SK-N-SH (cell line): ENCODE measurements at regions not wholly inside any gene's neighbourhood (a gene's known extent, or its start where the extent isn't known, plus 50 kb on each side); places are given as distances from the start of the nearest gene placed in this dataset.

Experiments
- EP300 ChIP-seq, 2 experiments: IDR thresholded peaks; 2 replicates each; pipeline versions ENCODE4 v1.4.0 to v1.6.1; 2012; ENCODE audit warnings: borderline replicate concordance in 1 of 2, low read depth in 1 of 2, low read length in 1 of 2
- GABPA ChIP-seq: IDR thresholded peaks from 2 replicates; pipeline ENCODE4 v1.4.0; 2012; ENCODE audit warnings: low read depth, mild to moderate bottlenecking
- RAD21 ChIP-seq: IDR thresholded peaks from 2 replicates; pipeline ENCODE4 v1.6.1; 2012; ENCODE audit warnings: mild to moderate bottlenecking, low read length
- SIN3A ChIP-seq: IDR thresholded peaks from 2 replicates; pipeline ENCODE4 v1.6.1; 2012; ENCODE audit warnings: low read depth, mild to moderate bottlenecking, low read length, moderate library complexity, borderline replicate concordance
- TF ChIP-seq, protein P1 (sequence below): fragments of 200-600 bp; sonication (generic); IDR thresholded peaks from 2 replicates; pipeline ENCODE4 v1.6.1; 2017; ENCODE audit warnings: antibody characterized with exemption, mild to moderate bottlenecking, moderate library complexity

DNA sequence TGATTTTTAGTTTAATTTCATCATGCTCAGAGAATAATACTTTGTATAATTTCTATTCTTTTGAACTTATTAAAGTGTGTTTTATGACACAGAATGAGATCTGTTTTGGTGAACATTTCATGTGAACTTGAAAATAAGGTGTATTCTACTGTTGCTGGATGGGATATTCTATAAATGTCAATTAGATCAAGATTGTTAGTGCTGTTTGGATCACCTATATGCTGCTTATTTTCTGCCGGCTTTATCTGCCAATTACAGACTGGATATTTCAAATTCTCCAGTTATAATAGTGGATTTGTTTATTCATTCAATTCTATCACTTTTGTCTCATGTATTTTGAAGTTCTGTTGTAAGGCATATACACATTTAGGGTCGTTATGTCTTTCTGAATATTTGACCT, 720.7 kb upstream of the RIOK2 start:
- TF ChIP-seq, protein P1, sequence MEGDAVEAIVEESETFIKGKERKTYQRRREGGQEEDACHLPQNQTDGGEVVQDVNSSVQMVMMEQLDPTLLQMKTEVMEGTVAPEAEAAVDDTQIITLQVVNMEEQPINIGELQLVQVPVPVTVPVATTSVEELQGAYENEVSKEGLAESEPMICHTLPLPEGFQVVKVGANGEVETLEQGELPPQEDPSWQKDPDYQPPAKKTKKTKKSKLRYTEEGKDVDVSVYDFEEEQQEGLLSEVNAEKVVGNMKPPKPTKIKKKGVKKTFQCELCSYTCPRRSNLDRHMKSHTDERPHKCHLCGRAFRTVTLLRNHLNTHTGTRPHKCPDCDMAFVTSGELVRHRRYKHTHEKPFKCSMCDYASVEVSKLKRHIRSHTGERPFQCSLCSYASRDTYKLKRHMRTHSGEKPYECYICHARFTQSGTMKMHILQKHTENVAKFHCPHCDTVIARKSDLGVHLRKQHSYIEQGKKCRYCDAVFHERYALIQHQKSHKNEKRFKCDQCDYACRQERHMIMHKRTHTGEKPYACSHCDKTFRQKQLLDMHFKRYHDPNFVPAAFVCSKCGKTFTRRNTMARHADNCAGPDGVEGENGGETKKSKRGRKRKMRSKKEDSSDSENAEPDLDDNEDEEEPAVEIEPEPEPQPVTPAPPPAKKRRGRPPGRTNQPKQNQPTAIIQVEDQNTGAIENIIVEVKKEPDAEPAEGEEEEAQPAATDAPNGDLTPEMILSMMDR: no peak
- TF ChIP-seq SIN3A (no peak), EP300 (IDR thresholded peaks at IDR 0.05; ENCODE audit: borderline replicate concordance in 1 of 2, low read depth in 1 of 2, low read length in 1 of 2) (no peak), RAD21 (no peak), GABPA (no peak)
